CD4-positive, alpha-beta T cell (primary cell): ENCODE measurements at regions not wholly inside any gene's neighbourhood (a gene's known extent, or its start where the extent isn't known, plus 50 kb on each side); places are given as distances from the start of the nearest gene placed in this dataset.

Source experiments
- ATAC-seq: fragments of 200-7000 bp; cut with Tn5 transposase; one replicate; pipeline ENCODE4 v1.10.0; 2022; ENCODE audit warnings: mild to moderate bottlenecking; ENCODE audit not compliant: poor library complexity
- CTCF ChIA-PET: fragments of 350-600 bp; sonication (Branson Sonifier 250); formaldehyde crosslinking; loops from one replicate; lab custom pipeline; 2021; ENCODE audit warnings: antibody characterized with exemption, inconsistent platforms; lab: Charles Lee
- POLR2A ChIA-PET: fragments of 350-600 bp; sonication (Branson Sonifier 250); formaldehyde crosslinking; loops from one replicate; lab custom pipeline; 2021; ENCODE audit warnings: antibody characterized with exemption, inconsistent platforms; lab: Charles Lee
- DNase-seq, 14 experiments: peaks; one replicate each; pipeline ENCODE4 v3.0.0-alpha.2; 2013 to 2020; ENCODE audit warnings: mixed read lengths in 2 of 14
- H3K27ac ChIP-seq, 2 donors: one replicate each; pipeline versions ENCODE4 v1.5.1 to v1.7.0; 2013; ENCODE audit warnings: low read length in 2 of 2, low read depth in 1 of 2, mild to moderate bottlenecking in 1 of 2
- H3K27me3 ChIP-seq, 2 experiments: 1 replicate in 1 of 2; 2 replicates in 1 of 2; pipeline versions ENCODE4 v1.6.1 to v1.7.0; 2013; ENCODE audit warnings: low read length in 2 of 2, control low read depth in 1 of 2, mild to moderate bottlenecking in 1 of 2, moderate library complexity in 1 of 2; ENCODE audit not compliant: insufficient read depth in 2 of 2, control insufficient read depth in 1 of 2
- H3K36me3 ChIP-seq: one replicate; pipeline ENCODE4 v1.6.1; 2013; ENCODE audit warnings: low read length, control low read depth; ENCODE audit not compliant: insufficient read depth
- H3K4me1 ChIP-seq: one replicate; pipeline ENCODE4 v1.6.1; 2013; ENCODE audit warnings: low read length, control low read depth; ENCODE audit not compliant: insufficient read depth
- H3K4me3 ChIP-seq: one replicate; pipeline ENCODE4 v1.5.1; 2013; ENCODE audit warnings: mild to moderate bottlenecking, low read length, moderate library complexity
- H3K9me3 ChIP-seq, 2 experiments: 1 replicate in 1 of 2; 2 replicates in 1 of 2; pipeline versions ENCODE4 v1.6.1 to v1.7.0; 2013; ENCODE audit warnings: low read length in 2 of 2, mild to moderate bottlenecking in 2 of 2, control low read depth in 1 of 2, moderate library complexity in 1 of 2; ENCODE audit not compliant: control insufficient read depth in 1 of 2, insufficient read depth in 1 of 2
- H3K27ac Mint-ChIP-seq: one replicate; pipeline ENCODE4 v1.8.0; 2020; ENCODE audit warnings: mixed read lengths
- H3K27me3 Mint-ChIP-seq: one replicate; pipeline ENCODE4 v1.8.0; 2021; ENCODE audit warnings: mixed read lengths
- H3K36me3 Mint-ChIP-seq: one replicate; pipeline ENCODE4 v1.8.0; 2021; ENCODE audit warnings: low read depth, mixed read lengths
- H3K4me1 Mint-ChIP-seq: one replicate; pipeline ENCODE4 v1.8.0; 2021; ENCODE audit warnings: low read depth, mixed read lengths
- H3K4me3 Mint-ChIP-seq: one replicate; pipeline ENCODE4 v1.8.0; 2020; ENCODE audit warnings: mild to moderate bottlenecking, mixed read lengths
- H3K9me3 Mint-ChIP-seq: one replicate; pipeline ENCODE4 v1.8.0; 2020; ENCODE audit warnings: mixed read lengths
- intact Hi-C, 2 experiments: fragments of 100-400 bp; cut with DNase I in 1 of 2; cut with micrococcal nuclease in 1 of 2; formaldehyde crosslinking; loops; one replicate each; pipeline versions ENCODE4 v1.15.1 to v1.9.0; 2023 to 2025; cut with DNase I, micrococcal nuclease
- TF ChIP-seq, protein P1 (sequence below): fragments of 200-600 bp; IDR thresholded peaks from one replicate; pipeline ENCODE4 v1.8.0; 2022; ENCODE audit warnings: antibody characterized with exemption, mild to moderate bottlenecking

DNA sequence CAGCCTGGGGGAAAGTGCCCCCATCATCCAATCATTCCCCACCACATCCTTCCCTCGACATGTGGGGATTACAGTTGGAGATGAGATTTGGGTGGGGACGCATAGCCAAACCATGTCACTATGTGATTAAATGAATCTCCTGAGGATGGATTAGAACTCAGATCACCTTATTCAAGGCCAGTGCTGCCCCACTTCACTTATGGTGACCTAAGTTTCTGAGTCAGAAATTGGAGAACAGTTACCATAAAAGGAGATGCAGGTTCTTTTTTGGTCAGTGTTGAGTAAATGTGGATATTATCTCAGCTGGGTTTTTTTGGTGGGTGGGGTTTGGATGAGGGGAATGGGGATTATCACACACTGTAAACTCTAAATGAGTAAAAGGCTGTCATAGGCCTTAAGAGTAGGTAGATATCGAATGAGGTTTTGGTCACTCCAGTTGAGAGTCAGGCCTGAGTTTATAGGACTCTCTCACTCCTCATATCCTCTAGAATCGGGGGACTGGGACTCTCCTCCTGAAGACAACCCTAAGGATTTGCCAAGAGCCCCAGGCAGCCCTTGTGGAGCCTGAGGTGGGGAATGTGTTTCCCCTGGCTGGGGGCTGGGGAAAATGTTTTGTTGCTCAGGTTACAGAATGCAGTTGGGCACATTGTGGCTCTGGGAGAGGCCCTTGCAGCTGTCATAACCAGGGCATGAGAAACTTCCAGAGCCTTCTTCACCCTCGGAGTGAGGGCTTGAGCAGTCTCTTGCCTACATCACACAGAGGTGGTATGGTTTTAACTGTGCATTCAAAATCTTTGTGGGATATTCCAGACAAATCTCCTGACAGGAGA lies 213.0 kb downstream of the BAMBI start:
- H3K4me1 Mint-ChIP-seq: no peaks in the 10 kb centered on the region
- CTCF ChIA-PET: no interaction called here
- Histone ChIP-seq H3K27me3 (no peaks in the 10 kb centered on the region), H3K4me1 (no peaks in the 10 kb centered on the region), H3K27ac (no peak overlapping the region), H3K36me3 (no peaks in the 10 kb centered on the region), H3K9me3 (no peaks in the 10 kb centered on the region), H3K4me3 (no peak overlapping the region)
- intact Hi-C loops: no loop called here
- H3K36me3 Mint-ChIP-seq: no peaks in the 10 kb centered on the region
- ATAC-seq (no peak), DNase-seq (no peak)
- no peak overlapping the region for H3K4me3 Mint-ChIP-seq
- no peaks in the 10 kb centered on the region for H3K27me3 Mint-ChIP-seq
- H3K27ac Mint-ChIP-seq: no peak overlapping the region
- TF ChIP-seq, protein P1, sequence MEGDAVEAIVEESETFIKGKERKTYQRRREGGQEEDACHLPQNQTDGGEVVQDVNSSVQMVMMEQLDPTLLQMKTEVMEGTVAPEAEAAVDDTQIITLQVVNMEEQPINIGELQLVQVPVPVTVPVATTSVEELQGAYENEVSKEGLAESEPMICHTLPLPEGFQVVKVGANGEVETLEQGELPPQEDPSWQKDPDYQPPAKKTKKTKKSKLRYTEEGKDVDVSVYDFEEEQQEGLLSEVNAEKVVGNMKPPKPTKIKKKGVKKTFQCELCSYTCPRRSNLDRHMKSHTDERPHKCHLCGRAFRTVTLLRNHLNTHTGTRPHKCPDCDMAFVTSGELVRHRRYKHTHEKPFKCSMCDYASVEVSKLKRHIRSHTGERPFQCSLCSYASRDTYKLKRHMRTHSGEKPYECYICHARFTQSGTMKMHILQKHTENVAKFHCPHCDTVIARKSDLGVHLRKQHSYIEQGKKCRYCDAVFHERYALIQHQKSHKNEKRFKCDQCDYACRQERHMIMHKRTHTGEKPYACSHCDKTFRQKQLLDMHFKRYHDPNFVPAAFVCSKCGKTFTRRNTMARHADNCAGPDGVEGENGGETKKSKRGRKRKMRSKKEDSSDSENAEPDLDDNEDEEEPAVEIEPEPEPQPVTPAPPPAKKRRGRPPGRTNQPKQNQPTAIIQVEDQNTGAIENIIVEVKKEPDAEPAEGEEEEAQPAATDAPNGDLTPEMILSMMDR: no peak
- POLR2A ChIA-PET: no interaction called here
- no peaks in the 10 kb centered on the region for H3K9me3 Mint-ChIP-seq

DNA sequence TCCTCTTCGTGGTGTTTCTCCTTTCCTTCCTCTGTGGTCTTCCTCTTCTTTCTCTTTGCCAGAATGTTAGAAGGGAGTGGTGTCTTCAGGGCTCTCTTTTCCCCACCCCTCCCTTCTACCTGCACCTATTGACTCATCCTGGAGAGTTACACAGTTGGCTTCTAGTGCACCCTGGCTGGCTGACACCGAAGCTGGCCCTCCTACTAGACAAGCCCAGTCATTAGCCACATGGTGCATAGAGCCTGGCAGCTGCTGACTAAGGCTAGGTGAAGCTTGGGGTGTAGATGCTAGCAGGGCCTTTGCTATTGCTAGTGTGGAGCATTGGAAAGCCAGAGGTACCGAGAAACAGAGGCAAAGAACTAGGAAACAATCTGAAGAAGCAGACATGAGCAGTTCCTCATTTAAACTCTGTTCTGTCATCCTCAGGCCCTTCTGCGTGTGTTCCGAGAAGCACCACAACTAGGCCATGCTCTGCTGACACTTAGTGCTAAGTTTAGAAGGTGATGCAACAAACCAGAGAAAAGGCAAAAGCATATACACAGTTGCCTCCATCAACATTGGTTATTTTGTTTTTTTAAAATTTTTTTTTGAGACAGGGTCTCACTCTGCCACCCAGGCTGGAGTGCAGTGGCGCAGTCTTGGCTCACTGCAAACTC lies 213.9 kb downstream of the BAMBI start:
- Mint-ChIP-seq H3K27me3 (no peaks in the 10 kb centered on the region), H3K36me3 (no peaks in the 10 kb centered on the region), H3K4me3 (no peak overlapping the region), H3K4me1 (no peaks in the 10 kb centered on the region), H3K9me3 (no peaks in the 10 kb centered on the region), H3K27ac (no peak overlapping the region)
- Histone ChIP-seq H3K27me3 (no peaks in the 10 kb centered on the region), H3K27ac (no peak overlapping the region), H3K36me3 (no peaks in the 10 kb centered on the region), H3K9me3 (no peaks in the 10 kb centered on the region), H3K4me1 (no peaks in the 10 kb centered on the region), H3K4me3 (no peak overlapping the region)
- TF ChIP-seq, protein P1: no peak
- intact Hi-C loops: no loop called here
- DNase-seq (no peak), ATAC-seq (no peak)
- ChIA-PET POLR2A (no interaction called here), CTCF (no interaction called here)

DNA sequence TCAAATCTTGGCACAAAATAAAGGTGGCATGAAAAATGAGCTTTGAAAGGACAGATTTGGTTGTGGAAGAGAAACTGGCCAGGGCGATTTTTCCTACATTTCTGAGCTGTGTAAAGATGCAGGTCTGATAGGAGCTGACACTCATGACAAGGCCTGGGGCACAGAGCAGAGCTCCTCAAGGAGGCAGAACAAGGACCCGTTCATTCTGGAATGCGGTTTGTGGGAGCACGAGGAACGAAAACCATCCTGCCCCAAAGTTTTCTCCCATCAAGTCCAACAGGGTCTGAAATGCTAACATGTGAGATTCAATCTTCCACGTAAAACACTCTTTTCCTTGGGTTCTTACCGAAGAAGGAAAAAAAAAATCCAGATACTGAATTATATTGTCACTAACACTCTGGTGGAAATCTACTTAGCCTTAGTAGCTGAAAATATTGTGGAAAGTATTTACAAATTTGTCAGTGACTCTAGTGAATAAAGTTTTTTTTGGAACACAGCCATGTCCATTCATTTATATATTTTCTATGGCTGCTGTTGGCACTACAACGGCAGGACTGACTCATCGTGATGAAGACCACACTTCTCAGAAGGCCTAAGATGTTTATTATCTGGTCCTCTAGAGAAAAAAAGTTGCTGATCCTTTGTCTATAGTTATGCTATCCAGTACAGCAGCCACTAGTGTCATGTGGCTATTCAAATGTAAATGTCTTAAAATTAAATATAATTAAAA lies 215.7 kb downstream of the BAMBI start:
- Histone ChIP-seq H3K27ac (no peak overlapping the region), H3K9me3 (no peaks in the 10 kb centered on the region), H3K36me3 (no peaks in the 10 kb centered on the region), H3K27me3 (no peaks in the 10 kb centered on the region), H3K4me3 (no peak overlapping the region), H3K4me1 (no peaks in the 10 kb centered on the region)
- POLR2A ChIA-PET: no interaction called here
- H3K4me3 Mint-ChIP-seq: no peak overlapping the region
- H3K27ac Mint-ChIP-seq: no peak overlapping the region
- H3K4me1 Mint-ChIP-seq: no peaks in the 10 kb centered on the region
- H3K36me3 Mint-ChIP-seq: no peaks in the 10 kb centered on the region
- TF ChIP-seq, protein P1: no peak
- CTCF ChIA-PET: no interaction called here
- ATAC-seq (no peak), DNase-seq (no peak)
- H3K27me3 Mint-ChIP-seq: no peaks in the 10 kb centered on the region
- H3K9me3 Mint-ChIP-seq: peaks cover 2% of the 10 kb centered on the region
- intact Hi-C loops: no loop called here
